SU-DHL-6 (cell line): ENCODE measurements at regions not wholly inside any gene's neighbourhood (a gene's known extent, or its start where the extent isn't known, plus 50 kb on each side); places are given as distances from the start of the nearest gene placed in this dataset.

Experiments
- EZH2phosphoT487 ChIP-seq: fragments of 200-600 bp; sonication (generic), shearing (Covaris generic); conservative IDR thresholded peaks from 2 replicates; pipeline ENCODE4 v1.6.1; 2018; ENCODE audit warnings: mild to moderate bottlenecking, antibody characterized with exemption, low read length, moderate library complexity, mixed read lengths
- TF ChIP-seq, protein P1 (sequence below): fragments of 200-600 bp; sonication (generic); IDR thresholded peaks from one replicate; pipeline ENCODE4 v1.5.1; 2017; ENCODE audit warnings: antibody characterized with exemption, mild to moderate bottlenecking, low read length, moderate library complexity; ENCODE audit not compliant: insufficient read depth, poor library complexity, severe bottlenecking

DNA sequence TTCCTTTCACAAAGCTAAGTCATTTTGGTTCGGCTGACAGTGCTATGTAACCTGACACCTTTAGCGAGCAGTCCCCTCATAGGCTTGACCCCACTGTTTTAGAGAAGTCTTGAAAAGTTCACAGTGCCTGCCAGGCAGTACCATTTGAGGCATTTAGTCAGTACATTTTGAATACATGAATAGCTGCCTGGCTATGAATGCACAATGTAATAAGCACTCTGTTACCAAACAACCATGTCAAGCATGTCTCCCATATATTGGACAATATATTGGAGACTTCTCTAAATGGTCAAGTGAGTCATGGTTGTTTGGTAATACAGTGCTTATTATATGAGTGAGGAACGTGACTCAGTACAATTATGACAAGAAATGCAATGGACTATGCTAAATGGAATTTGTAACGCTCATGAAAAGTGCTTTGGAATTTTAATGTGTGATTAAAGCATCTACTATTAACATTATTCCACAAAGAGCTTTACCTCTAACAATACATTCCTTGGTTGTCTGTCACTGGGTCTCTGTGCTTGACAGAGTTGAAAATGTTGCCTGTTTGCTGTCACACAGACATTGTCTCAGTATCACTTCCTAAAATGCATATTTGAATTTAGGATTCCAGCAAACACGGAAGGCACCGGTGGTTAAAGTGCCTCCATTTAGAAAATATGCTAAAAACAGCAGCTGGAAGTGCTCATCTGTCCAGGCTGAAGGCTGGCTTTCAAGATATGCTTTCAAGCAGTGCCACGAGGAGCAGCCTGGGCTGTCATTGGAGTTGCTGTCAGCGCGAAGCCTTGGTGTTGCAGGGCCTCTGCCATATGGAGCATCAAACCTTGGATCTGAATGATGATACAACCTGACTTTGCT is 458.6 kb downstream of the FBXO15 start:
- TF ChIP-seq, protein P1, sequence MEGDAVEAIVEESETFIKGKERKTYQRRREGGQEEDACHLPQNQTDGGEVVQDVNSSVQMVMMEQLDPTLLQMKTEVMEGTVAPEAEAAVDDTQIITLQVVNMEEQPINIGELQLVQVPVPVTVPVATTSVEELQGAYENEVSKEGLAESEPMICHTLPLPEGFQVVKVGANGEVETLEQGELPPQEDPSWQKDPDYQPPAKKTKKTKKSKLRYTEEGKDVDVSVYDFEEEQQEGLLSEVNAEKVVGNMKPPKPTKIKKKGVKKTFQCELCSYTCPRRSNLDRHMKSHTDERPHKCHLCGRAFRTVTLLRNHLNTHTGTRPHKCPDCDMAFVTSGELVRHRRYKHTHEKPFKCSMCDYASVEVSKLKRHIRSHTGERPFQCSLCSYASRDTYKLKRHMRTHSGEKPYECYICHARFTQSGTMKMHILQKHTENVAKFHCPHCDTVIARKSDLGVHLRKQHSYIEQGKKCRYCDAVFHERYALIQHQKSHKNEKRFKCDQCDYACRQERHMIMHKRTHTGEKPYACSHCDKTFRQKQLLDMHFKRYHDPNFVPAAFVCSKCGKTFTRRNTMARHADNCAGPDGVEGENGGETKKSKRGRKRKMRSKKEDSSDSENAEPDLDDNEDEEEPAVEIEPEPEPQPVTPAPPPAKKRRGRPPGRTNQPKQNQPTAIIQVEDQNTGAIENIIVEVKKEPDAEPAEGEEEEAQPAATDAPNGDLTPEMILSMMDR: no peak
- TF ChIP-seq EZH2phosphoT487: no peak
